Right cardiac atrium (tissue), 5 donors: ENCODE measurements at regions not wholly inside any gene's neighbourhood (a gene's known extent, or its start where the extent isn't known, plus 50 kb on each side); places are given as distances from the start of the nearest gene placed in this dataset.
"Not testable (repeated sequence)": the region's sequence is repeated elsewhere in the genome, so short reads cannot be mapped to it uniquely, and the experiment has no call there.

ENCODE experiments used
- ATAC-seq, 2 donors: fragments of 200-7000 bp; cut with Tn5 transposase; one replicate each; pipeline versions ENCODE4 v1.8.0 to v1.9.1; 2020; ENCODE audit warnings: moderate library complexity in 2 of 2, mild to moderate bottlenecking in 1 of 2
- DNase-seq, 3 donors: peaks; one replicate each; pipeline ENCODE4 v3.0.0-alpha.2; 2020
- H3K27ac ChIP-seq: one replicate; pipeline ENCODE4 v1.5.1; 2013; ENCODE audit warnings: mild to moderate bottlenecking, low read length, control low read depth, moderate library complexity
- H3K27me3 ChIP-seq: one replicate; pipeline ENCODE4 v1.6.1; 2013; ENCODE audit not compliant: control insufficient read depth, insufficient read depth
- H3K4me1 ChIP-seq: one replicate; pipeline ENCODE4 v1.6.1; 2013; ENCODE audit warnings: low read length; ENCODE audit not compliant: control insufficient read depth, insufficient read depth
- H3K4me3 ChIP-seq: one replicate; pipeline ENCODE4 v1.5.1; 2013; ENCODE audit warnings: low read length, control low read depth
- H3K9me3 ChIP-seq: one replicate; pipeline ENCODE4 v1.6.1; 2013; ENCODE audit warnings: low read length; ENCODE audit not compliant: control insufficient read depth
- WGBS: extraction: QIAGEN DNeasy Blood & Tissue Kit; methylation state at CpG from one replicate; pipeline ENCODE4 v1.1.7; 2013; 5-methylcytosine and 5-hydroxymethylcytosine counted together
- intact Hi-C, 4 donors: fragments of 100-400 bp; cut with DNase I; formaldehyde crosslinking; loops; one replicate each; pipeline versions ENCODE4 v1.11.0 to v1.14.0; 2022 to 2023
- donor health status: healthy with polysubstance abuse.
- donor health status: DM: no; HTN: yes; CAD: no.
- donor health status: DM: no; HTN: no; CAD: no.
- donor health status: DM: no; HTN: yes; CAD: no; lungs with severe emphysema.
- donor health status: DM: yes; HTN: yes; CAD: no.

- H3K4me3 ChIP-seq, ATAC-seq, H3K9me3 ChIP-seq, DNase-seq, intact Hi-C loops, H3K4me1 ChIP-seq, H3K27ac ChIP-seq, H3K27me3 ChIP-seq: not testable (repeated sequence)
- WGBS = 54% methylated on average over 3 of the region's 3 CpGs
Measured at GRCh38 chrX:67475259-67475658, 68.6 kb upstream of the AR start.

- Histone ChIP-seq H3K4me3 (no peak overlapping the region), H3K27me3 (no peaks in the 10 kb centered on the region), H3K4me1 (no peaks in the 10 kb centered on the region), H3K27ac (no peak overlapping the region), H3K9me3 (no peaks in the 10 kb centered on the region)
- 61% methylated on average over 3 of the region's 3 CpGs for WGBS
- intact Hi-C loops = no loop called here
- ATAC-seq (no peak), DNase-seq (no peak)
Measured at GRCh38 chrX:67480789-67481188, 63.0 kb upstream of the AR start.
